Right hindlimb (tissue), 1 donor: ENCODE measurements at regions not wholly inside any gene's neighbourhood (a gene's known extent, or its start where the extent isn't known, plus 50 kb on each side); places are given as distances from the start of the nearest gene placed in this dataset.
"Not testable (repeated sequence)": the region's sequence is repeated elsewhere in the genome, so short reads cannot be mapped to it uniquely, and the experiment has no call there.

ENCODE experiments used
- DNase-seq: peaks from one replicate; pipeline ENCODE4 v3.0.0-alpha.2; 2018

- DNase-seq = no peak
Observed at GRCh38 chr22:25397616-25398015, 166.9 kb upstream of the GRK3 start.

DNA sequence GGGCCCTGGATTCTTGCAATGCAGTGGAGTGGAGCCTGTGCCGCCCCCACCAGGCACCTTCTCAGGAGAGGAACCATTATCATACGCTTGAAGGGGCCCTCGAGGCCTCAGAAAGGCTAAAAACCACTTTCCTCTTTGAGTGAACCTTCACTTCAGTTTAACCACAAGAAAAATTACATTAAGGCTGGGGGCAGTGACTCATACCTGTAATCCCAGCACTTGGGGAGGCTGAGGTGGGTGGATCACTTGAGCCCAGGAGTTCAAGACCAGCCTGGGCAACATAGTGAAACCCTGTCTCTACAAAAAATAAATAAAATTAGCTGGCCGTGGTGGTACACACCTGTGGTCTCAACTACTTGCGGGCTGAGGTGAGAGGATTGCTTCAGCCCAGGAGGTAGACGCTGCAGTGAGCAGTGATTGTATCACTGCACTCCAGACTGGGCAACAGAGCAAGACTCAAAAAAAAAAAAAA, 165.8 kb upstream of the GRK3 start:
- not testable (repeated sequence) for DNase-seq

DNA sequence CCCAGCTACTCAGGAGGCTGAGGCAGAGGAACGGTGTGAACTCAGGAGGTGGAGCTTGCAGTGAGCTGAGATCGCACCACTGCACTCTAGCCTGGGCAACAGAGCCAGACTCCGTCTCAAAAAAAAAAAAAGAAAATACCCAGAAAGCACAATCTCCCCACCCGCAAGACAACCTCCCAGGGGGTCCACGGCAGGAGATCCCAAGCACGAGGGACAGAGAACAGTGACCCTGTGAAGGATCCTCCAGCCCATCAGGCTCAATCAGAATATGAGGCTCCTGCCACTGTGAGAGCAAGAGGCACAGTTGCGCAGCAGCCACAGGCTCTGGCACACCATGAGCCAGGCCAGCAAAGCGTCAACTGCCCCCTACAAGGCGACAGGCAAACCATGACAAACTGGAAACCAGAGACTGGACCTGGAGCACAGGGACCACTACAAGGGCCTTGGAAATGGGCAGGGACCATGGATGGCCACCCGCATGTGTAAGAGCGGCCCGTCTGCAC, 164.8 kb upstream of the GRK3 start:
- DNase-seq = no peak

DNA sequence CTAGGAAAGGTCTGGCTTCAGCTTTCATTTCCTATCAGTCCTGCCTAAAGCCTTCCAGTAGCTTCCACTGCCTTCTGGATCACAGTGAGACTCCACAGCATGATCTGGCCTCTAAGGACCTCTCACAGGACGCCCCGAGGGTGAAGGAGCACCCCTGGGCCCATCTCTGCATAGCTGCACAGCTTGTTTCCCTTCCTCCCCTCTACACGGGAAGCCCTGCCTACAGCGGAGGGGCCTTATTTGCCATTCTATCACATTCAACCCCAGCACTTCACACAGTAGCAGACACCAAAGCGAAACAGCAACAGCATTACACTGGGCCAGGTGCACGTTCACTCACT, 162.3 kb upstream of the GRK3 start:
- DNase-seq = no peak

DNA sequence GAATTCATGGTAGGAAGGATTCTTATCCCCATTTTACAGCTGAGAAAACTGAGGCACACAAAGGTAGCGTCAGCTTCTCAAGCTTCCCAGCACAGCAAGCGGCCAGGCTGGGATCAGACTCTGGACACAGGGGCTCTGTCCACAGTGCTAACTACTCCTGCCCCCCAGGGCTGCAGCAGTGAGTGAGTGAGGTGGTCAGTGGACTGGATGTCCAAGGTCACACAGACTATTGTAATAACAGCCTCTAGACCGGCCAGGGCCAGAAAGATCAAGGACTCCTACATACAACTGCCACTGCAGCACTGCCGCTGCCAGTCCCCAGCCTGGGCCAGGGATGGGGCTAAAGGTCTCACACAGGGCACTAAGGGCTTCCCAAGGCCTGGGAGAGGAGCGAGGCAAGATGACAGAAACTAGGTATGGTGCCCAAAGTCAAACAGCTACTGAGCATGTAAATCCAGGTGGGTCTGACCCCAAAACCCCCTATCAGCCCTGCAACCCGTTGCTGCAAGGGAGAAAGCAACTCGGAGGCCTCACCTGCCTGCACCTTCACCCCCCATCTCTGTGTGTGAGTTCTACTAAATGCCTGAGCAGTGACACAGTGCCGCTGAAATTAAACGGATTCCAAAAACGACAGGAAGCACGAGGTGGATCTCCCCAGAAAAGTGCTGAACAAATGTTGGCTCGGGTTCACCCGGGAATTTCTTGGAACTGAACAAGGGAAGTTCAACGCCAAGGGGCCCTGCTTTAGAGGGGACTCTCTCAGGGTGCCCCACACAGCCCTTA, 161.8 kb upstream of the GRK3 start:
- peak; percentile 65 for DNase-seq

GRCh38 chr22:25403284-25403810, 161.1 kb upstream of the GRK3 start:
- no peak for DNase-seq

DNA sequence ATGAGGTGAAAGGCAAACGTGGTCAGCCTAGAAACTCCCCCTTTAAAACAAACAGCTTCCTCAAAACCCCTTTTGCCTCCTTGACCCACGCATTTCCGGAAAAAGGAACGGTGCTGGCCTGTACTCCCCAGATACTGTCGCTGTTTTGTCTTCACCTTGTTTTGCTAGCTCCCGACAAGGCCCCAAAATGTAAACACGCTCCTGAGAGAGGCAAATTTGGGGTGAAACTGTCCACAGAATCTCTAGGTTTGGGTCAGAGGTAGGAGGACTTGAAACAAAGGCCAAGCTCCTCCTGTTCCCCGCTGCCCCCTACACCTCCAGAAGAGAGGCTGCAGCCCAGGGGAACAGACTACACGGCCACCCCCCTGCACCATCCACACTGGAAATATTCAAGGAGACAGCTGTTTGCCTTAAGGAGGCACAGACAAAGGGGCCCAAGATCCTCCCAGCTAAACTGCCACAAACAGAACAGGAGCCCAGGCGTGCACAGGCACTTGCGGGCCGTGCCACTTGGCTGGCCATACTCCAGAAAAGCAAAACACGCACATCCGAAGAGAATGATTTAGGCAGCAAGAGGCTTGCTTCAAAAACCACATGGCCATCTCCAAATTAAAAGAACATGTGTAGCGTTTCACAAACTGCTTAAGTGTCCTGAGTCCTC, 160.5 kb upstream of the GRK3 start:
- peak; percentile 58 for DNase-seq

DNA sequence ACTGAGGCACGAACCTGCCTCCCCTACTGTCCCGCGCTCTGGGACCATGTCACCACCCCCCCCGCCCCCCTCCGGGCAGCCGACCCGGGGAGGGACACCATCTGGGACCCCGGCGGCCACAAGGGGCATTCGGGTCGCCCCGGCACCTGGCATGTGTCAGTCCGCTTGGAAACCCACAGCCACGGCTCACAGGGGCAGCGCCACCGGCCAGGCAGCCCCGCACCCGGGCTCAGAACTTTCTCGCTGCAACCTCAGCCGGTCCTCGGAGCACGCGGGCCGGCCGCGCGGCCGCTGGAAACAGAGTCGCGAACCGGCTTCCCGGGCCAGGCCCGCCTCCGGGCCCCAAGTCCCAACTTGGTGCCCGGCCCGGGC, 159.9 kb upstream of the GRK3 start:
- peak; percentile 35 for DNase-seq

- DNase-seq = peak; percentile 79
Observed at GRCh38 chr22:25404928-25405816, 159.3 kb upstream of the GRK3 start.

DNA sequence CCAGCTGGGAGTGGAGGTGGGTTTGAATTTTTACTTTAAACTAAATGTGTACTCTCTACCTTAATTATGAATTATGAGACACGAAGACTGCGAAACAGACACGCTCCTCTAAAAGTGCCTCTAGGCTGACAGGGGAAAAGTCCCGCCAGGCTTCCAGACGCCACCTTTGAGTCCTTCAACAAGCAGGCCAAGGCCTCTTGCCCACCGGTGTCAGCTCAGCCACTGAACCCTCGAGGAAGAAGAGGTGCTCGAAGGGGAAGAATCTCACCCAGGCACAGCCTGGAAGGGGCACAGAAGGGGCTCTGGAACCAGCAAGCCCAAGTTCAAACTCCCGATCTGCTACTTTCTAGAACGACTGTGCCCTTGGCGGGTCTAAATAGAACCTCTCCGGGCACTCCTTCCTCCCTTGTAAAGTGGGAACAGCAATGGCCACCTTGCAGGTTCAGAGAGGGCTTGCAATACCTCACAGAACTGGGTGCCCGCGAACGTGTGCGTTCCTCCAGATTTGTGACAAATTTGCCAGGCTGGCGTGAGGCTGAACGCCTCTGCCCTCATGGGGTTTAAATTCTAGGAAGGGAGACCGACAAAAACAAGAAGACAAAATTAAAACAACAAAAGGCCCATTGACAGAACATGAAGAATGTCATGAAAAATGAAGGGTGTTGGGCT, 158.5 kb upstream of the GRK3 start:
- DNase-seq = no peak

GRCh38 chr22:25406510-25407210, 157.8 kb upstream of the GRK3 start:
- DNase-seq = no peak

DNA sequence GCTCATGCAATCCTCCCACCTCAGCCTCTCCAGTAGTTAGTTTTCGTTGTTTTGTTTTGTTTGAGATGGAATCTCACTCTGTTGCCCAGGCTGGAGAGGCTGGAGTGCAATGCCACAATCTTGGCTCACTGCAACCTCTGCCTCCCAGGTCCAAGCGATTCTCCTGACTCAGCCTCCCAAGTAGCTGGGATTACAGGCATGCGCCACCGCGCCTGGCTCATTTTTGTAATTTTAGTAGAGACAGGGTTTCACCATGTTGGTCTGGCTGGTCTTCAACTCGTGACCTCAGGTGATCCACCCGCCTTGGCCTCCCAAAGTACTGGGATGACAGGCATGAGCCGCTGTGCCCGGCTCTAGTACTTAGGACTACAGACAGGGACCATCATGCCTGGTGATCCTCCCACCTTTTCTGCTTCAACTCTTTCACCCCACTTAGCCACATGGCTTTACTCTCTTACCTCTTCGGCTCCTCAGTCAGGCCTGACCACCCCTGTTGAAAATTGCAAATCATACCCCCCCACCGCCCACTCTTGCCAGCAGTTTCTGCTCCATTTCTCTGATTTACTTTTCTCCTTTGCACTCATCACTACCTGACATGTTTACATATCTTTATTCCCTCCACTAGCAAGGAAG, 157.1 kb upstream of the GRK3 start:
- DNase-seq = no peak

- DNase-seq = no peak
Observed at GRCh38 chr22:25407859-25408229, 156.6 kb upstream of the GRK3 start.

DNA sequence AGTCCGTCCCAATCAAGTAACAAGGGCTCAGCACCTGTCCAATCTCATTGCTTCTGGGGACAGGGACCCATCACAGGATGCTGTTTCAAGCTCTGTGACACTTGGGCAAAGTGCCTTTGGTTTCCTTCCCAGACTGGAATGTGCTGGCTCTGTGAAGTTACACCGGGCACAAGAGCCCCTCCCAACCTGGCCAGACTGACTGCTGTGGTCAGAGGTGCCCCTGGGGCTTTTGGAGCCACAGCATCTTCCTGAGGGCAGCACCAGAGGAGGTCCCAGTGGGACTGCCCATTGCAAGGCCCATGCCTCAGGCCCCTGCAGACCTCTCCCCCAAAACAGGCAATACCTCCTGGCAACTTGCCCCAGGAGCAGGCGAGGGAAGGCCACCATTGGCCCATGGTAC, 155.2 kb upstream of the GRK3 start:
- no peak for DNase-seq

- no peak for DNase-seq
Observed at GRCh38 chr22:25410849-25411248, 153.6 kb upstream of the GRK3 start.

- no peak for DNase-seq
Observed at GRCh38 chr22:25413620-25414019, 150.9 kb upstream of the GRK3 start.

DNA sequence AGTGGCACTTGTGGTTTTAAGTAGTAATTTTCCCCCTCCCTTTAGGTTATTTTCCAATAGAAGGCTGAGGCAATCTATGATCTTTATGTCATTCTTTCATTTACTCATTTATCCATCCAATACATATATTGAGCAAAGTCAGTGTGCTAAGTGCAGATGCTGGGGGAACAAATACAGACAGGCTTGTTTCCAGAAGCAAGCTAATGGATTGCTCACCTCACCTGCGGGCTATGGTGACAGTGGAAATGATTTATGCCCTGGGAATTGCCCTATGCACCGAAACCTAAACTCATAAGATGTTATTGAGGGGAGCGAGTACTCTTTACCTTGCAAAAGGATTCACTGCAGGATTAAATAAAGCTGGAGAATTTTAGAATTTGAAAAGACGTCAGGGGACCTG, 148.7 kb upstream of the GRK3 start:
- not testable (repeated sequence) for DNase-seq

DNA sequence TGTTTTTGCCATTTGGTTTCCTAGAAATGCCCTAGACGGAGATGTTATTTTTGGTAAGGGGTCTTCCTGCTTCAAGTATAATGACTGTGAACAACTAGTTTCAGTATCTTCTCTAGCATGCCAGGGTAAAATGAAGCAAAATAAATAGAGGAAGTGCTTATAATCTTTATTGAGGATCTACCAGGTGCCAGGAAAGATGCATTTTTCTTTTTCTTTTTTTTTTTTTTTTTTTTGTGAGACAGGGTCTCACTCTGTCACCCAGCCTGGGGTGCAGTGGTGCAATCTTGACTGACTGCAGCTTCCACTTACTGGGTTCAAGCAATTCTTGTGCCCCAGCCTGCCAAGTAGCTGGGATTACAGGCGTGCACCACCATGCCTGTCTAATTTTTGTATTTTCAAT, 146.6 kb upstream of the GRK3 start:
- DNase-seq = not testable (repeated sequence)

DNA sequence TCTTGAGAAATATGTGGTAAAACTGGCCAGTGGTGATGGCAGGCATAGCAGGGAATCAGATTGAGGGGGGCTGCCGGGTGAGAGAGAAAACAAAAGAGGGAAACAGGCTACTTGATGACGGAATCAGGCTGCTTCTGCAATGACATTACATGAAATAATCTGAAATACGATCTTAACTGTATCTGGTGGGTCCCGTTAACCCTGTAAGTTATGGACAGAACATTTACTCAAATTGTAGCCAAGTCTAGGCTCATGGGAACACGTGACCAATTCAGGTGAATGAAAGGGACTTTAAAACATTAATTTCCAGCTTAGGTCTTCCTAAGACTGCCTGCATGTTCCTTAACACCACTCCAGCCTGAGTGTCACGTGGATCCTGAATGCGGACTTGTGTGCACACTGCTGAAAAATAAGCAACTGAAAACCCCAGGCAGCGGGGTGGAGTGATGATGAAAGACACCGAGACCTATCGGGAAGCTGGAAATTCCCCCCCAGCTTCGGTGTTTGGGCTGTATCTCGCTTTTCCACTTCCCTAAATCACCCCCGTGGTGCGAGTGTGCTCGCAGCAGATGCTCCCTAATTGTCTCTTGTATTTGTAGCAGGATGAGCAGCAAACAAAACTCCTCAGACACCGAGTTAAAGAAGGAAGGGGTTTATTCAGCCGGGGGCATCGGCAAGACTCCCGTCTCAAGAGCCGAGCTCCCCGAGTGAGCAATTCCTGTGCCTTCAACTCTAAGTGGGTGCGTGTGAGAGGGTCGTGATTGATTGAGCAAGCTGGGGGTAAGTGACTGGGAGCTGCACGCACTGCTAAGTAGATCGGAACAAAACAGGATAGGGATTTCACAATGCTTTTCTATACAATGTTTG, 145.0 kb upstream of the GRK3 start:
- peak; percentile 40 for DNase-seq

DNA sequence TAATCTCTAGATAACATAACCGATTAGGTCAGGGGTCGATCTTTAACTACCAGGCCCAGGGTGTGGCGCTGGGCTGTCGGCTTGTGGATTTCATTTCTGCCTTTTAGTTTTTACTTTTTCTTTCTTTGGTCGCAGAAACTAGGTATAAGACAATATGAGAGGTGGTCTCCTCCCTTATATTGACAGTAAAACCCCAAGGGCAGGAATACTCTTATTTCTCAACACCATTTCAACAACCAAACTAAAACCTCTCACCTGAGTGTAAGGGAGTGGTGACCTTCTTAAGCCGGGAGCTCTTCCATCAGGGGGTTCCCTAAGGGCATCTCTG, 144.4 kb upstream of the GRK3 start:
- not testable (repeated sequence) for DNase-seq
